Upper lobe of left lung (tissue), 4 donors: ENCODE measurements at regions not wholly inside any gene's neighbourhood (a gene's known extent, or its start where the extent isn't known, plus 50 kb on each side); places are given as distances from the start of the nearest gene placed in this dataset.
"Not testable (repeated sequence)": the region's sequence is repeated elsewhere in the genome, so short reads cannot be mapped to it uniquely, and the experiment has no call there.

Experiments
- CTCF ChIP-seq, 6 experiments: fragments of 450-650 bp in 4 of 6; fragments of 200-600 bp in 2 of 6; sonication (generic) in 2 of 6; IDR thresholded peaks; one replicate each; pipeline ENCODE4 v1.5.1; 2016 to 2019; ENCODE audit warnings: antibody characterized with exemption in 6 of 6
- EP300 ChIP-seq, 4 donors: sonication (generic); formaldehyde crosslinking; IDR thresholded peaks; one replicate each; pipeline ENCODE4 v1.5.1; 2017; ENCODE audit warnings: antibody characterized with exemption in 4 of 4, control low read depth in 2 of 4
- POLR2A ChIP-seq, 4 donors: fragments of 450-650 bp; IDR thresholded peaks; one replicate each; pipeline ENCODE4 v1.5.1; 2016 to 2017; ENCODE audit warnings: antibody characterized with exemption in 4 of 4, mild to moderate bottlenecking in 2 of 4
- POLR2AphosphoS5 ChIP-seq, 2 donors: sonication (generic); formaldehyde crosslinking; IDR thresholded peaks; one replicate each; pipeline ENCODE4 v1.5.1; 2017; ENCODE audit warnings: antibody characterized with exemption in 2 of 2

GRCh38 chr11:98733378-98733777 is 287.4 kb upstream of the CNTN5 start:
- not testable (repeated sequence) for TF ChIP-seq POLR2A, CTCF, POLR2AphosphoS5, EP300 (IDR thresholded peaks at IDR 0.05)
